H9 (cell line): ENCODE measurements at regions not wholly inside any gene's neighbourhood (a gene's known extent, or its start where the extent isn't known, plus 50 kb on each side); places are given as distances from the start of the nearest gene placed in this dataset.

Experiments
- DNase-seq: peaks from one replicate; pipeline ENCODE4 v3.0.0-alpha.2; 2017
- H2AFZ ChIP-seq: one replicate; pipeline ENCODE4 v1.6.1; 2013; ENCODE audit warnings: mild to moderate bottlenecking, low read length, control low read depth, moderate library complexity
- H2AK5ac ChIP-seq: 2 replicates; pipeline ENCODE4 v1.6.1; 2013; ENCODE audit warnings: low read length, control low read depth, mixed read lengths; ENCODE audit not compliant: insufficient read length
- H2BK120ac ChIP-seq: one replicate; pipeline ENCODE4 v1.6.1; 2013; ENCODE audit warnings: low read depth, mild to moderate bottlenecking, low read length, control low read depth, inconsistent platforms; ENCODE audit not compliant: poor library complexity, severe bottlenecking
- H2BK12ac ChIP-seq: 2 replicates; pipeline ENCODE4 v1.6.1; 2013; ENCODE audit warnings: low read length, control low read depth, mixed read lengths, low read depth; ENCODE audit not compliant: insufficient read length
- H2BK15ac ChIP-seq: 2 replicates; pipeline ENCODE4 v1.6.1; 2013; ENCODE audit warnings: low read depth, low read length, control low read depth
- H2BK20ac ChIP-seq: one replicate; pipeline ENCODE4 v1.6.1; 2013; ENCODE audit warnings: low read depth, mild to moderate bottlenecking, low read length, control low read depth, inconsistent platforms; ENCODE audit not compliant: poor library complexity, severe bottlenecking
- H2BK5ac ChIP-seq: 2 replicates; pipeline ENCODE4 v1.6.1; 2013; ENCODE audit warnings: low read length, control low read depth, mixed read lengths; ENCODE audit not compliant: insufficient read length
- H3K14ac ChIP-seq: 2 replicates; pipeline ENCODE4 v1.6.1; 2013; ENCODE audit warnings: low read length, control low read depth; ENCODE audit not compliant: insufficient read depth
- H3K18ac ChIP-seq: 2 replicates; pipeline ENCODE4 v1.6.1; 2013; ENCODE audit warnings: low read depth, mild to moderate bottlenecking, mixed read lengths, low read length, control low read depth; ENCODE audit not compliant: insufficient read length
- H3K23ac ChIP-seq: 2 replicates; pipeline ENCODE4 v1.6.1; 2013; ENCODE audit warnings: low read length, control low read depth, mixed read lengths, low read depth; ENCODE audit not compliant: insufficient read length
- H3K23me2 ChIP-seq: 2 replicates; pipeline ENCODE4 v1.6.1; 2013; ENCODE audit warnings: low read depth, mild to moderate bottlenecking, mixed read lengths, low read length, control low read depth; ENCODE audit not compliant: insufficient read length, poor library complexity, severe bottlenecking
- H3K27ac ChIP-seq: 2 replicates; pipeline ENCODE4 v1.5.1; 2013; ENCODE audit warnings: low read length, control low read depth, mixed read lengths, low read depth; ENCODE audit not compliant: insufficient read length
- H3K27me3 ChIP-seq: 2 replicates; pipeline ENCODE4 v1.6.1; 2013; ENCODE audit warnings: low read length, control low read depth, inconsistent platforms; ENCODE audit not compliant: insufficient read depth
- H3K4ac ChIP-seq: 2 replicates; pipeline ENCODE4 v1.6.1; 2013; ENCODE audit warnings: low read depth, mild to moderate bottlenecking, control low read depth, inconsistent platforms, low read length, moderate library complexity
- H3K4me1 ChIP-seq: 2 replicates; pipeline ENCODE4 v1.6.1; 2013; ENCODE audit warnings: low read length, control low read depth, inconsistent platforms; ENCODE audit not compliant: insufficient read depth
- H3K4me2 ChIP-seq: 2 replicates; pipeline ENCODE4 v1.6.1; 2013; ENCODE audit warnings: low read length, control low read depth, mixed read lengths; ENCODE audit not compliant: insufficient read length, insufficient read depth
- H3K56ac ChIP-seq: 2 replicates; pipeline ENCODE4 v1.6.1; 2013; ENCODE audit warnings: low read depth, mild to moderate bottlenecking, mixed read lengths, low read length, control low read depth; ENCODE audit not compliant: insufficient read length
- H3K79me1 ChIP-seq: 2 replicates; pipeline ENCODE4 v1.6.1; 2013; ENCODE audit warnings: low read depth, mild to moderate bottlenecking, moderate library complexity, low read length, control low read depth, inconsistent platforms; ENCODE audit not compliant: insufficient read depth, poor library complexity, severe bottlenecking
- H3K79me2 ChIP-seq: 2 replicates; pipeline ENCODE4 v1.6.1; 2013; ENCODE audit warnings: low read length, control low read depth, inconsistent platforms; ENCODE audit not compliant: insufficient read depth
- H3K9ac ChIP-seq: 2 replicates; pipeline ENCODE4 v1.6.1; 2013; ENCODE audit warnings: low read length, control low read depth, mixed read lengths; ENCODE audit not compliant: insufficient read length; ENCODE audit errors: extremely low read depth
- H3K9me3 ChIP-seq: one replicate; pipeline ENCODE4 v1.6.1; 2013; ENCODE audit warnings: low read depth, low read length, inconsistent platforms; ENCODE audit not compliant: control insufficient read depth
- H3T11ph ChIP-seq: one replicate; pipeline ENCODE4 v1.6.1; 2013; ENCODE audit warnings: mild to moderate bottlenecking, low read length, control low read depth, inconsistent platforms
- H4K20me1 ChIP-seq: one replicate; pipeline ENCODE4 v1.6.1; 2013; ENCODE audit not compliant: control insufficient read depth, insufficient read length, insufficient read depth
- H4K5ac ChIP-seq: 2 replicates; pipeline ENCODE4 v1.6.1; 2013; ENCODE audit warnings: low read depth, mild to moderate bottlenecking, mixed read lengths, low read length, control low read depth; ENCODE audit not compliant: insufficient read length
- H4K8ac ChIP-seq: replicated peaks from 2 replicates; pipeline ENCODE4 v1.6.1; 2013; ENCODE audit warnings: low read length, control low read depth, mixed read lengths, low read depth; ENCODE audit not compliant: insufficient read length
- H4K91ac ChIP-seq: 2 replicates; pipeline ENCODE4 v1.6.1; 2013; ENCODE audit warnings: low read depth, mild to moderate bottlenecking, moderate library complexity, mixed read lengths, low read length, control low read depth; ENCODE audit not compliant: insufficient read length
- H3K27ac Mint-ChIP-seq, 3 experiments: 2 replicates in 2 of 3; 3 replicates in 1 of 3; pipeline ENCODE4 v1.8.0; 2020 to 2021; ENCODE audit warnings: mixed read lengths in 3 of 3, mild to moderate bottlenecking in 1 of 3, moderate library complexity in 1 of 3
- H3K27me3 Mint-ChIP-seq: 2 replicates; pipeline ENCODE4 v1.8.0; 2021; ENCODE audit warnings: low read depth, mild to moderate bottlenecking, moderate library complexity, mixed read lengths
- H3K36me3 Mint-ChIP-seq, 3 experiments: 2 replicates in 2 of 3; 3 replicates in 1 of 3; pipeline ENCODE4 v1.8.0; 2020 to 2021; ENCODE audit warnings: low read depth in 3 of 3, mixed read lengths in 3 of 3; ENCODE audit not compliant: insufficient read depth in 1 of 3
- H3K4me1 Mint-ChIP-seq, 2 experiments: 2 replicates each; pipeline ENCODE4 v1.8.0; 2020; ENCODE audit warnings: mixed read lengths in 2 of 2
- H3K4me3 Mint-ChIP-seq, 2 experiments: 2 replicates in 1 of 2; 3 replicates in 1 of 2; pipeline ENCODE4 v1.8.0; 2020 to 2021; ENCODE audit warnings: mild to moderate bottlenecking in 2 of 2, mixed read lengths in 2 of 2, moderate library complexity in 1 of 2
- H3K9me3 Mint-ChIP-seq, 2 experiments: 2 replicates in 1 of 2; 3 replicates in 1 of 2; pipeline ENCODE4 v1.8.0; 2020; ENCODE audit warnings: mild to moderate bottlenecking in 2 of 2, mixed read lengths in 2 of 2, moderate library complexity in 1 of 2
- CTCF ChIP-seq: fragments of 200-600 bp; sonication (generic); conservative IDR thresholded peaks from 3 replicates; pipeline ENCODE4 v1.8.0; 2021; ENCODE audit warnings: antibody characterized with exemption, mild to moderate bottlenecking
- WGBS: extraction: QIAGEN DNeasy Blood & Tissue Kit; methylation state at CpG from one replicate; pipeline ENCODE4 v1.1.7; 2013; ENCODE audit warnings: missing lambda C conversion rate, low lambda C conversion rate, mixed read lengths; ENCODE audit not compliant: insufficient read length; ENCODE audit errors: extremely low coverage; 5-methylcytosine and 5-hydroxymethylcytosine counted together

GRCh38 chr6:140599916-140600315 is 1225.5 kb upstream of the CITED2 start:
- no CpG with 5 or more reads among the region's 1 CpG for WGBS
- no peaks in the 10 kb centered on the region for H3K27me3 Mint-ChIP-seq

More at GRCh38 chr6:140599916-140600315, 1225.5 kb upstream of the CITED2 start:
- no peak overlapping the region for H4K8ac ChIP-seq
- no peak for DNase-seq
- H3K18ac ChIP-seq: no peak overlapping the region
- H3K79me2 ChIP-seq: no peaks in the 10 kb centered on the region
- no peaks in the 10 kb centered on the region for H3K23me2 ChIP-seq
- H3K9me3 Mint-ChIP-seq: peaks cover 0 to 3% of the 10 kb centered on the region in 2 experiments; a peak in 1 of 5 replicates
- no peak overlapping the region for H2BK5ac ChIP-seq
- no peak overlapping the region for H3K4ac ChIP-seq
- H3K23ac ChIP-seq: no peak overlapping the region
- no peak overlapping the region for H2AFZ ChIP-seq
- H3K27ac Mint-ChIP-seq: no peak overlapping the region; a peak in 1 of 7 replicates
- no peaks in the 10 kb centered on the region for H3K4me1 ChIP-seq
- no peak overlapping the region for H2BK20ac ChIP-seq
- no peak overlapping the region for H3K27ac ChIP-seq
- no peak overlapping the region for H4K91ac ChIP-seq
- no peak overlapping the region for H2BK120ac ChIP-seq
- no peaks in the 10 kb centered on the region for H3K36me3 Mint-ChIP-seq
- peaks cover 4 to 8% of the 10 kb centered on the region in 2 experiments for H3K4me1 Mint-ChIP-seq
- no peaks in the 10 kb centered on the region for H3K79me1 ChIP-seq
- H2AK5ac ChIP-seq: no peak overlapping the region
- no peak for TF ChIP-seq CTCF
- H4K20me1 ChIP-seq: no peaks in the 10 kb centered on the region
- no peak overlapping the region for H3K4me3 Mint-ChIP-seq
- H3K4me2 ChIP-seq: no peak overlapping the region
- no peak overlapping the region for H2BK12ac ChIP-seq
- no peak overlapping the region for H3T11ph ChIP-seq
- no peaks in the 10 kb centered on the region for H3K27me3 ChIP-seq
- no peak overlapping the region for H3K9ac ChIP-seq
- no peak overlapping the region for H3K14ac ChIP-seq
- no peak overlapping the region for H2BK15ac ChIP-seq
- H4K5ac ChIP-seq: no peak overlapping the region
- H3K56ac ChIP-seq: no peak overlapping the region
- no peaks in the 10 kb centered on the region for H3K9me3 ChIP-seq
